K562 (cell line): ENCODE measurements at regions not wholly inside any gene's neighbourhood (a gene's known extent, or its start where the extent isn't known, plus 50 kb on each side); places are given as distances from the start of the nearest gene placed in this dataset.

ENCODE experiments used
- ATAC-seq: fragments of 200-7000 bp; cut with Tn5 transposase; 3 replicates; pipeline ENCODE4 v1.9.1; 2020; ENCODE audit warnings: moderate library complexity
- BruUV-seq: library from RNA; stranded (reverse); fragments of 400-500 nt; replicated peaks from 2 replicates; lab custom pipeline; 2021; lab: Mats Ljungman, UMichigan
- CTCF ChIA-PET: fragments of 300-600 bp; formaldehyde crosslinking; extraction: SDS; loops from one replicate; lab custom pipeline; 2021; ENCODE audit warnings: low intra/inter-chr PET ratio; lab: Yijun Ruan, JAX
- POLR2A ChIA-PET: fragments of 300-600, 350-650 bp; sonication (Branson Sonifier 250); formaldehyde crosslinking; extraction: SDS; loops from one replicate; lab custom pipeline; 2021; ENCODE audit warnings: antibody characterized with exemption, inconsistent platforms; lab: Yijun Ruan, JAX
- DNase-seq, 4 experiments: peaks; one replicate each; pipeline versions ENCODE4 v3.0.0 to v3.0.0-alpha.2; 2011 to 2018; ENCODE audit warnings: low spot score in 3 of 4, mixed read lengths in 3 of 4; ENCODE audit errors: extremely low read depth in 1 of 4
- FAIRE-seq: peaks from 2 replicates; lab custom pipeline; 2011; peaks lifted over from hg19 to GRCh38; lab: Jason Lieb, UNC
- H2AFZ ChIP-seq: 2 replicates; pipeline ENCODE4 v1.6.0; 2011; ENCODE audit warnings: low read depth, low read length, control low read depth, inconsistent platforms
- H3K27ac ChIP-seq: fragments of 200-600 bp; 3 replicates; pipeline ENCODE4 v1.8.0; 2011; ENCODE audit warnings: low read depth, mild to moderate bottlenecking, control low read depth, inconsistent platforms, low read length, moderate library complexity, mixed read lengths; ENCODE audit errors: extremely low read depth
- H3K27me3 ChIP-seq, 2 experiments: fragments of 300-600 bp in 1 of 2; 2 replicates in 1 of 2; 3 replicates in 1 of 2; pipeline versions ENCODE4 v1.6.0 to v1.8.0; 2011; ENCODE audit warnings: inconsistent platforms in 2 of 2, low read length in 2 of 2, mild to moderate bottlenecking in 1 of 2, mixed read lengths in 1 of 2, moderate library complexity in 1 of 2; ENCODE audit not compliant: control insufficient read depth in 2 of 2, insufficient read depth in 2 of 2
- H3K36me3 ChIP-seq: fragments of 300-600 bp; 3 replicates; pipeline ENCODE4 v1.8.0; 2011; ENCODE audit warnings: mild to moderate bottlenecking, low read length, inconsistent platforms; ENCODE audit not compliant: control insufficient read depth, insufficient read depth
- H3K4me1 ChIP-seq, 2 experiments: fragments of 200-600 bp in 1 of 2; replicated peaks in 1 of 2; 2 replicates in 1 of 2; 3 replicates in 1 of 2; pipeline versions ENCODE4 v1.5.1 to v1.8.0; 2011; ENCODE audit warnings: inconsistent platforms in 2 of 2, low read length in 2 of 2, mild to moderate bottlenecking in 1 of 2, mixed read lengths in 1 of 2, moderate library complexity in 1 of 2; ENCODE audit not compliant: control insufficient read depth in 2 of 2, insufficient read depth in 2 of 2
- H3K4me2 ChIP-seq: 2 replicates; pipeline ENCODE4 v1.6.1; 2011; ENCODE audit warnings: low read length, control low read depth, inconsistent platforms, mixed read lengths; ENCODE audit not compliant: insufficient read depth
- H3K4me3 ChIP-seq: fragments of 200-600 bp; sonication (generic), shearing (Covaris generic); 2 replicates; pipeline ENCODE4 v1.5.1; 2016; ENCODE audit warnings: control low read depth, inconsistent platforms
- H3K79me2 ChIP-seq: fragments of 200-600 bp; 3 replicates; pipeline ENCODE4 v1.8.0; 2011; ENCODE audit warnings: low read length, inconsistent platforms; ENCODE audit not compliant: control insufficient read depth, insufficient read depth
- H3K9ac ChIP-seq, 2 experiments: 2 replicates each; pipeline versions ENCODE4 v1.6.0 to v1.6.1; 2011; ENCODE audit warnings: low read depth in 2 of 2, low read length in 2 of 2, control low read depth in 1 of 2, inconsistent platforms in 1 of 2, mild to moderate bottlenecking in 1 of 2, mixed read lengths in 1 of 2; ENCODE audit not compliant: insufficient read depth in 1 of 2
- H3K9me1 ChIP-seq: one replicate; pipeline ENCODE4 v1.6.0; 2011; ENCODE audit warnings: inconsistent platforms, mild to moderate bottlenecking, low read length, moderate library complexity; ENCODE audit not compliant: control insufficient read depth, insufficient read depth
- H3K9me3 ChIP-seq: replicated peaks from 2 replicates; pipeline ENCODE4 v1.5.1; 2011; ENCODE audit warnings: low read depth, low read length, inconsistent platforms; ENCODE audit not compliant: control insufficient read depth, insufficient read depth
- H4K20me1 ChIP-seq: replicated peaks from 2 replicates; pipeline ENCODE4 v1.6.1; 2011; ENCODE audit warnings: low read length, inconsistent platforms, mixed read lengths; ENCODE audit not compliant: control insufficient read depth, insufficient read depth
- E2F3 ChIP-seq: fragments of 250-450 bp; sonication (Bioruptor Pico); IDR thresholded peaks from 2 replicates; pipeline ENCODE4 v1.4.0; 2020; ENCODE audit warnings: mild to moderate bottlenecking
- ZBTB1 ChIP-seq: sonication (generic); formaldehyde crosslinking; IDR thresholded peaks from 2 replicates; pipeline ENCODE4 v1.8.1; 2023; ENCODE audit warnings: missing genetic modification reagents, low read depth, mild to moderate bottlenecking, borderline replicate concordance
- WGBS: fragments of 100-300 bp; shearing (Covaris generic); methylation state at CpG from one replicate; pipeline ENCODE4 v1.1.6; 2016; ENCODE audit warnings: low coverage, mixed read lengths; ENCODE audit not compliant: insufficient coverage; ENCODE audit errors: missing lambda C conversion rate; 5-methylcytosine and 5-hydroxymethylcytosine counted together
- in situ Hi-C: fragments of 300-500 bp; cut with MboI; formaldehyde crosslinking; loops from 4 replicates; pipeline ENCODE4 v1.15.0; 2018; ENCODE audit warnings: inconsistent platforms, mixed read lengths
- intact Hi-C: fragments of 100-400 bp; cut with micrococcal nuclease; formaldehyde crosslinking; loops from 2 replicates; pipeline ENCODE4 v1.14.2; 2022
- TF ChIP-seq, protein P1 (sequence below): fragments of 200-800 bp; sonication (Bioruptor generic); IDR thresholded peaks from 2 replicates; pipeline ENCODE4 v1.6.1; 2017; ENCODE audit warnings: missing genetic modification characterization, missing compliant biosample characterization

DNA sequence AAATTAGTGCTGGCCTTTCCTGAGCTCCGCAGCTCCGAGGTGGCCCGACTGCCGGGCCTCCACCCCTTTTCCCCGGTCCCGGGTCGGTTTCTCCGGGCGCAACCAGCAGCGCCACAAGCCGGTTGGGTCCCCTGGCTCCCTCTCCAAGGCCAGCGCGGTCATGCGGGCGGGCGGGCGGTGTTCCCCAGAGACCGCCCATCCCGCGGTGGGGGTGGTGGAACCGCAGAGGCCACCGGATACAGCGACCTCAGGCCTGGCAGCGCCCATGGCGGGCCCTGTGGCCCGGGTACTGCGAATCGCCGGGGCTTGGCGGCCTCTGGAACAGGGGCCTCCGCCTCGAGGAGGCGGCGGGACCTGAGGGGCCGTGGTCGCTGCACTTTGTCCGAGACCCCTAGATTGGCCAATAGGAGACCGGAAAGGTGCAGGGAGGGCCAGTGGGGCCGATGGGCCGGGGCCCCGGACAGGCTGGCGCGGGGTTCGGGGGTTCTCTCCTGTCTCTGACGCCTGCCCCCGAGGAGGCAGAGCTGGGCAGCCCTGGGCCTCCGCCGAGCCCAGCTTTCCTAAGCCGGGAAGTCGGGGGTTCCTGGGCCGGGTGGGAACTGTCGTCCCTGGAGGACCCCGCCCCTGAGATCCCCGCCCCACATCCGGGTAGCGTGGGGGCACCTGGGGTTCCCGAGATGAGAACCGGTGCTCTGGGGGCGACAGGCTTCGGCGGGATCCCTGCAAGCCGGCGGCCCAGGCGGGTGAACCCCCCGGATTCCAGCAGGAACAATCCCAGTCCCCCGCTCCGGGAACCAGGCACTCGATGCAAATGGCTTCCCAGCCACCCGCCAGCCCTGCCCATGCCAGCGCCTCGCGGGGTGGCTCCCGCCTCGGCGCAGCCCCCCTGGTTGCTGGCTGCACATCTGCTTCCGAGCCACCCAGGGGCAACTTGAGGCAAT, 293.9 kb downstream of the ZSWIM6 start:
- in situ Hi-C loops (loop anchor here (25.0 kb wide), 1 partner anchor 564 kb away; no protein-coding TSS in a partner anchor), intact Hi-C loops (no loop called here)
- H4K20me1 ChIP-seq: no peaks in the 10 kb centered on the region
- no peaks in the 10 kb centered on the region for H3K36me3 ChIP-seq
- no peak overlapping the region for H3K9ac ChIP-seq
- peaks cover 9 to 33% of the 10 kb centered on the region in 2 experiments; a peak in 4 of 5 replicates for H3K27me3 ChIP-seq
- ChIA-PET POLR2A (no interaction called here), CTCF (no interaction called here)
- no peaks in the 10 kb centered on the region for H3K79me2 ChIP-seq
- no peaks in the 10 kb centered on the region for H3K9me1 ChIP-seq
- no TSS peak for BruUV-seq
- peak in 3 of 4 experiments; percentile 15 to 30 (median 27) for DNase-seq
- no peak overlapping the region; the same call in 1 of the 2 replicates for H3K4me2 ChIP-seq
- FAIRE-seq: no peak
- 7% methylated on average over 35 of the region's 76 CpGs for WGBS
- H2AFZ ChIP-seq: no peak overlapping the region; the same call in 1 of the 2 replicates
- H3K4me1 ChIP-seq: peaks cover 0 to 12% of the 10 kb centered on the region in 2 experiments; a peak in 2 of 5 replicates
- no peak overlapping the region for H3K27ac ChIP-seq
- TF ChIP-seq, protein P1, sequence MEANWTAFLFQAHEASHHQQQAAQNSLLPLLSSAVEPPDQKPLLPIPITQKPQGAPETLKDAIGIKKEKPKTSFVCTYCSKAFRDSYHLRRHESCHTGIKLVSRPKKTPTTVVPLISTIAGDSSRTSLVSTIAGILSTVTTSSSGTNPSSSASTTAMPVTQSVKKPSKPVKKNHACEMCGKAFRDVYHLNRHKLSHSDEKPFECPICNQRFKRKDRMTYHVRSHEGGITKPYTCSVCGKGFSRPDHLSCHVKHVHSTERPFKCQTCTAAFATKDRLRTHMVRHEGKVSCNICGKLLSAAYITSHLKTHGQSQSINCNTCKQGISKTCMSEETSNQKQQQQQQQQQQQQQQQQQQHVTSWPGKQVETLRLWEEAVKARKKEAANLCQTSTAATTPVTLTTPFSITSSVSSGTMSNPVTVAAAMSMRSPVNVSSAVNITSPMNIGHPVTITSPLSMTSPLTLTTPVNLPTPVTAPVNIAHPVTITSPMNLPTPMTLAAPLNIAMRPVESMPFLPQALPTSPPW: peak; percentile 40; the same call in 1 of the 2 replicates
- TF ChIP-seq ZBTB1 (CRISPR knock-in tag): peak; percentile 83
- no peak for TF ChIP-seq E2F3 (CRISPR knock-in tag)
- ATAC-seq: peak; percentile 88
- no peaks in the 10 kb centered on the region for H3K9me3 ChIP-seq
- peak overlapping the region; percentile 12; the same call in 1 of the 2 replicates for H3K4me3 ChIP-seq
